ENCODE measurements at regions not wholly inside any gene's neighbourhood (a gene's known extent, or its start where the extent isn't known, plus 50 kb on each side); places are given as distances from the start of the nearest gene placed in this dataset.

- TF ChIP-seq NFXL1 (CRISPR knock-in tag; IDR thresholded peaks at IDR 0.05) (no peak), PTTG1 (tag; IDR thresholded peaks at IDR 0.05; ENCODE audit: low read depth) (no peak), YY1 (IDR thresholded peaks at IDR 0.05; ENCODE audit: borderline replicate concordance in 1 of 3, control insufficient read depth in 1 of 3, extremely low read depth in 1 of 3, insufficient read depth in 3 of 3, insufficient read length in 1 of 3, insufficient replicate concordance in 2 of 3, low read depth in 1 of 3, low read length in 2 of 3) (no peak), TAF15 (IDR thresholded peaks at IDR 0.05; ENCODE audit: low read depth, low read length) (no peak), TARDBP (IDR thresholded peaks at IDR 0.05) (no peak), ZBTB40 (IDR thresholded peaks at IDR 0.05) (no peak), ZBTB40 (CRISPR knock-in tag; IDR thresholded peaks at IDR 0.05) (no peak), SMC3 (conservative IDR thresholded peaks at IDR 0.05; ENCODE audit: insufficient read depth, low read depth, low read length) (no peak), ARID3A (IDR thresholded peaks at IDR 0.05; ENCODE audit: borderline replicate concordance, low read depth, low read length) (no peak), RFX5 (IDR thresholded peaks at IDR 0.05; ENCODE audit: low read depth, low read length) (no peak), ESRRA (IDR thresholded peaks at IDR 0.05; ENCODE audit: borderline replicate concordance, low read depth) (no peak), REST (IDR thresholded peaks at IDR 0.05; ENCODE audit: borderline replicate concordance) (no peak), REST (CRISPR knock-in tag; IDR thresholded peaks at IDR 0.05; ENCODE audit: low read depth) (no peak)
Measured at GRCh38 chr14:79971330-79971729, 240.0 kb downstream of the DIO2 start.
